Prostate gland (tissue), 2 donors: ENCODE measurements at regions not wholly inside any gene's neighbourhood (a gene's known extent, or its start where the extent isn't known, plus 50 kb on each side); places are given as distances from the start of the nearest gene placed in this dataset.

Experiments used
- DNase-seq: peaks from one replicate; pipeline ENCODE4 v3.0.0-alpha.2; 2019; ENCODE audit warnings: low spot score
- H3K27ac ChIP-seq, 2 donors: fragments of 200-600 bp; sonication (generic); 2 replicates each; pipeline ENCODE4 v1.5.1; 2017 to 2019
- H3K27me3 ChIP-seq: fragments of 200-600 bp; sonication (generic); replicated peaks from 2 replicates; pipeline ENCODE4 v1.5.1; 2019; ENCODE audit not compliant: insufficient read depth
- H3K36me3 ChIP-seq, 2 donors: fragments of 200-600 bp; sonication (generic); 1 replicate in 1 of 2; 2 replicates in 1 of 2; pipeline versions ENCODE4 v1.5.1 to v1.8.1; 2017 to 2019
- H3K4me1 ChIP-seq: fragments of 200-600 bp; sonication (generic); replicated peaks from 2 replicates; pipeline ENCODE4 v1.5.1; 2019
- H3K4me3 ChIP-seq, 2 donors: fragments of 200-600 bp; sonication (generic); 2 replicates each; pipeline ENCODE4 v1.5.1; 2017 to 2019
- H3K9me3 ChIP-seq: fragments of 200-600 bp; sonication (generic); 2 replicates; pipeline ENCODE4 v1.5.1; 2017
- POLR2A ChIP-seq: fragments of 450-650 bp; IDR thresholded peaks from one replicate; pipeline ENCODE4 v1.6.1; 2016; ENCODE audit warnings: antibody characterized with exemption, mild to moderate bottlenecking
- POLR2AphosphoS5 ChIP-seq: sonication (generic); formaldehyde crosslinking; IDR thresholded peaks from one replicate; pipeline ENCODE4 v1.6.1; 2017; ENCODE audit warnings: antibody characterized with exemption
- WGBS: methylation state at CpG from one replicate; pipeline ENCODE4 v1.1.5; 2018; 5-methylcytosine and 5-hydroxymethylcytosine counted together
- intact Hi-C: fragments of 100-400 bp; cut with DNase I; formaldehyde crosslinking; loops from one replicate; pipeline ENCODE4 v1.14.2; 2022
- TF ChIP-seq, protein P1 (sequence below), 4 experiments: fragments of 200-600 bp in 2 of 4; fragments of 450-650 bp in 2 of 4; sonication (generic) in 2 of 4; IDR thresholded peaks; 1 replicate in 3 of 4; 2 replicates in 1 of 4; pipeline ENCODE4 v1.5.1; 2016 to 2019; ENCODE audit warnings: antibody characterized with exemption in 4 of 4, mild to moderate bottlenecking in 2 of 4, moderate library complexity in 2 of 4

DNA sequence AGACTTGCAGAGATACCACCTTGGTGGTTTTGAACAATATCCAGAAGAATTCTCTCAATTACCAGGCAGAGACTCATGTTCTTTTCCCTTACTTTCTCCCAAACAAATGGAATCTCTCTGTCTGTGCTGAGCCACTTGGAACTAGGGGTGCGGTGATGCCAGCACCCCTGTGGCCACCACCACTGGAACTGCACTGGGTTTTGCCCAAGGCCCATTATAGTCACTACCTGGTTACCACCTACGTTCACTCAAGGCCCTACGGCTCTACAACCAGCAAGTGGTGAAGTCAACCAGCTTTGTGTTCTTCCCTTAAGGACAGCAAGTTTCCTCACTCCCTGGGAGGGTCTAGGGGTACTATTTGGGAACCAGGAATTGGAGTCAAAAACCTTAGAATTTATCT, 1183.7 kb downstream of the FSTL5 start:
- Histone ChIP-seq H3K4me3 (no peak overlapping the region), H3K4me1 (no peaks in the 10 kb centered on the region), H3K27me3 (no peaks in the 10 kb centered on the region), H3K27ac (no peak overlapping the region), H3K9me3 (no peaks in the 10 kb centered on the region), H3K36me3 (no peaks in the 10 kb centered on the region)
- DNase-seq = no peak
- TF ChIP-seq POLR2A (no peak), POLR2AphosphoS5 (no peak)
- TF ChIP-seq, protein P1, sequence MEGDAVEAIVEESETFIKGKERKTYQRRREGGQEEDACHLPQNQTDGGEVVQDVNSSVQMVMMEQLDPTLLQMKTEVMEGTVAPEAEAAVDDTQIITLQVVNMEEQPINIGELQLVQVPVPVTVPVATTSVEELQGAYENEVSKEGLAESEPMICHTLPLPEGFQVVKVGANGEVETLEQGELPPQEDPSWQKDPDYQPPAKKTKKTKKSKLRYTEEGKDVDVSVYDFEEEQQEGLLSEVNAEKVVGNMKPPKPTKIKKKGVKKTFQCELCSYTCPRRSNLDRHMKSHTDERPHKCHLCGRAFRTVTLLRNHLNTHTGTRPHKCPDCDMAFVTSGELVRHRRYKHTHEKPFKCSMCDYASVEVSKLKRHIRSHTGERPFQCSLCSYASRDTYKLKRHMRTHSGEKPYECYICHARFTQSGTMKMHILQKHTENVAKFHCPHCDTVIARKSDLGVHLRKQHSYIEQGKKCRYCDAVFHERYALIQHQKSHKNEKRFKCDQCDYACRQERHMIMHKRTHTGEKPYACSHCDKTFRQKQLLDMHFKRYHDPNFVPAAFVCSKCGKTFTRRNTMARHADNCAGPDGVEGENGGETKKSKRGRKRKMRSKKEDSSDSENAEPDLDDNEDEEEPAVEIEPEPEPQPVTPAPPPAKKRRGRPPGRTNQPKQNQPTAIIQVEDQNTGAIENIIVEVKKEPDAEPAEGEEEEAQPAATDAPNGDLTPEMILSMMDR (IDR thresholded peaks at IDR 0.05) = no peak
- intact Hi-C loops = no loop called here
- 93% methylated on average over 3 of the region's 3 CpGs for WGBS

DNA sequence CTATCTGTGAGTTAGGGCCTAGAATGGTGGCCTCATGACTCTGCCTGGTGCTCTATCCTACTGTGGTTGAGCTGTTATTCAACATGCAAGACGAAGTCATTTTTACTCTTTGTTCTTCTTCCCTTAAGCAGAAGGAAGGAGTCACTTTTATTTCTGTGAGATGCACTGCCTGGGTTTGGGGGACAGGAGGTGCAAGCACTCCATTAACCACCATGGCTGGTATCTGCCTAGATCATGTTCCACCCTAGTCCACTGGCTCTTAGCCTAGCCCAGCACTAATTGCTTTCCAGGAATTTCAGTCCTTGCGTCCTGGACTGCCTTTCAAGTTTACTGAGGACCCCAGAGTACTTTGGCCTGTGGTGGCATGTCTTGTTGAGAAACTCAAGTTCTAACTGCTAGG, 1182.7 kb downstream of the FSTL5 start:
- no peak overlapping the region for H3K4me3 ChIP-seq
- H3K4me1 ChIP-seq = no peaks in the 10 kb centered on the region
- TF ChIP-seq POLR2A = no peak
- TF ChIP-seq, protein P1 (IDR thresholded peaks at IDR 0.05) = no peak
- H3K9me3 ChIP-seq = no peaks in the 10 kb centered on the region
- H3K27me3 ChIP-seq = no peaks in the 10 kb centered on the region
- intact Hi-C loops = no loop called here
- no peak for DNase-seq
- no peak overlapping the region for H3K27ac ChIP-seq
- 79% methylated on average over 2 of the region's 2 CpGs for WGBS
- H3K36me3 ChIP-seq = no peaks in the 10 kb centered on the region

GRCh38 chr4:160983035-160983434, 1180.8 kb downstream of the FSTL5 start:
- intact Hi-C loops = no loop called here
- DNase-seq = no peak
- 92% methylated on average over 9 of the region's 9 CpGs for WGBS
- H3K4me1 ChIP-seq = no peaks in the 10 kb centered on the region
- no peak overlapping the region for H3K4me3 ChIP-seq
- no peaks in the 10 kb centered on the region for H3K9me3 ChIP-seq
- TF ChIP-seq POLR2AphosphoS5 (no peak), POLR2A (no peak)
- TF ChIP-seq, protein P1 (IDR thresholded peaks at IDR 0.05) = no peak
- no peaks in the 10 kb centered on the region for H3K36me3 ChIP-seq
- H3K27me3 ChIP-seq = no peaks in the 10 kb centered on the region
- H3K27ac ChIP-seq = no peak overlapping the region

GRCh38 chr4:161002386-161002785, 1161.4 kb downstream of the FSTL5 start:
- DNase-seq = no peak
- TF ChIP-seq, protein P1 (IDR thresholded peaks at IDR 0.05) = no peak
- TF ChIP-seq POLR2A (no peak), POLR2AphosphoS5 (no peak)
- Histone ChIP-seq H3K9me3 (no peaks in the 10 kb centered on the region), H3K27me3 (no peaks in the 10 kb centered on the region), H3K27ac (no peak overlapping the region), H3K36me3 (no peaks in the 10 kb centered on the region), H3K4me3 (no peak overlapping the region), H3K4me1 (no peaks in the 10 kb centered on the region)
- intact Hi-C loops = no loop called here
- 94% methylated on average over 7 of the region's 8 CpGs for WGBS

GRCh38 chr4:161003418-161004057, 1160.3 kb downstream of the FSTL5 start:
- Histone ChIP-seq H3K36me3 (no peaks in the 10 kb centered on the region), H3K9me3 (no peaks in the 10 kb centered on the region), H3K4me1 (no peaks in the 10 kb centered on the region), H3K27me3 (no peaks in the 10 kb centered on the region), H3K4me3 (no peak overlapping the region), H3K27ac (no peak overlapping the region)
- DNase-seq = no peak
- TF ChIP-seq POLR2A (no peak), POLR2AphosphoS5 (no peak)
- TF ChIP-seq, protein P1 (IDR thresholded peaks at IDR 0.05) = no peak
- intact Hi-C loops = no loop called here
- WGBS = over 99% methylated on average over 14 of the region's 16 CpGs
